GM23338 (cell line): ENCODE measurements at regions not wholly inside any gene's neighbourhood (a gene's known extent, or its start where the extent isn't known, plus 50 kb on each side); places are given as distances from the start of the nearest gene placed in this dataset.

ENCODE experiments used
- ATAC-seq: fragments of 200-7000 bp; cut with Tn5 transposase; 3 replicates; pipeline ENCODE4 v1.9.1; 2020
- DNase-seq: peaks from one replicate; pipeline ENCODE4 v3.0.0-alpha.2; 2015; ENCODE audit warnings: low spot score
- H2AFZ ChIP-seq: fragments of 200-600 bp; sonication (generic); 2 replicates; pipeline ENCODE4 v1.8.0; 2016; ENCODE audit warnings: antibody characterized with exemption, mild to moderate bottlenecking, moderate library complexity
- H3F3A ChIP-seq: fragments of 200-600 bp; sonication (generic); replicated peaks from 2 replicates; pipeline ENCODE4 v1.8.0; 2017; ENCODE audit warnings: antibody characterized with exemption, mixed run types, low read depth
- H3K27ac ChIP-seq: fragments of 200-600 bp; sonication (generic); 2 replicates; pipeline ENCODE4 v1.6.1; 2016; ENCODE audit warnings: low read depth
- H3K27me3 ChIP-seq: fragments of 200-600 bp; sonication (generic); 2 replicates; pipeline ENCODE4 v1.8.0; 2016; ENCODE audit warnings: mild to moderate bottlenecking, mixed run types, moderate library complexity; ENCODE audit not compliant: insufficient read depth
- H3K36me3 ChIP-seq: fragments of 200-600 bp; sonication (generic); 2 replicates; pipeline ENCODE4 v1.8.0; 2016; ENCODE audit warnings: mild to moderate bottlenecking; ENCODE audit not compliant: insufficient read depth
- H3K4me1 ChIP-seq: fragments of 200-600 bp; sonication (generic); 2 replicates; pipeline ENCODE4 v1.8.0; 2016; ENCODE audit warnings: mild to moderate bottlenecking, moderate library complexity; ENCODE audit not compliant: insufficient read depth
- H3K4me2 ChIP-seq: fragments of 200-600 bp; sonication (generic); 2 replicates; pipeline ENCODE4 v1.7.1; 2017; ENCODE audit warnings: mixed run types
- H3K4me3 ChIP-seq: fragments of 200-600 bp; sonication (generic); 2 replicates; pipeline ENCODE4 v1.6.1; 2016; ENCODE audit warnings: mixed run types
- H3K79me2 ChIP-seq: fragments of 200-600 bp; sonication (generic); replicated peaks from 2 replicates; pipeline ENCODE4 v1.8.0; 2017; ENCODE audit warnings: mild to moderate bottlenecking; ENCODE audit not compliant: insufficient read depth
- H3K9me2 ChIP-seq: fragments of 200-600 bp; sonication (generic); 2 replicates; pipeline ENCODE4 v1.8.0; 2017; ENCODE audit not compliant: insufficient read depth
- H4K20me1 ChIP-seq: fragments of 200-600 bp; sonication (generic); replicated peaks from 2 replicates; pipeline ENCODE4 v1.8.0; 2017; ENCODE audit warnings: mild to moderate bottlenecking; ENCODE audit not compliant: insufficient read depth
- H3K27ac Mint-ChIP-seq: 2 replicates; pipeline ENCODE4 v1.8.0; 2020; ENCODE audit warnings: inconsistent platforms, mild to moderate bottlenecking, moderate library complexity, mixed read lengths
- H3K27me3 Mint-ChIP-seq: 3 replicates; pipeline ENCODE4 v1.8.0; 2022; ENCODE audit warnings: low read depth, mild to moderate bottlenecking, moderate library complexity, mixed read lengths, inconsistent platforms; ENCODE audit not compliant: insufficient read depth, poor library complexity
- H3K36me3 Mint-ChIP-seq: 3 replicates; pipeline ENCODE4 v1.8.0; 2021; ENCODE audit warnings: low read depth, mild to moderate bottlenecking, inconsistent platforms, moderate library complexity, mixed read lengths
- H3K4me1 Mint-ChIP-seq: 3 replicates; pipeline ENCODE4 v1.8.0; 2020; ENCODE audit warnings: mild to moderate bottlenecking, inconsistent platforms, mixed read lengths
- H3K4me3 Mint-ChIP-seq: 3 replicates; pipeline ENCODE4 v1.8.0; 2021; ENCODE audit warnings: moderate library complexity, mild to moderate bottlenecking, inconsistent platforms, mixed read lengths
- H3K9me3 Mint-ChIP-seq: 3 replicates; pipeline ENCODE4 v1.8.0; 2020; ENCODE audit warnings: moderate library complexity, mild to moderate bottlenecking, inconsistent platforms, mixed read lengths
- CREB1 ChIP-seq: fragments of 250-450 bp; sonication (Bioruptor Pico); IDR thresholded peaks from 2 replicates; pipeline ENCODE4 v1.5.0; 2020; ENCODE audit warnings: low read depth, mild to moderate bottlenecking, moderate library complexity
- EZH2 ChIP-seq: fragments of 200-600 bp; sonication (generic); IDR thresholded peaks from one replicate; pipeline ENCODE4 v1.8.0; 2017; ENCODE audit warnings: antibody characterized with exemption, mild to moderate bottlenecking, low read depth; ENCODE audit not compliant: unreplicated experiment
- EZH2phosphoT487 ChIP-seq: fragments of 200-600 bp; sonication (generic); IDR thresholded peaks from one replicate; pipeline ENCODE4 v1.8.1; 2018; ENCODE audit warnings: antibody characterized with exemption; ENCODE audit not compliant: unreplicated experiment
- JUNB ChIP-seq: IDR thresholded peaks from one replicate; pipeline ENCODE4 v1.6.1; 2016; ENCODE audit warnings: antibody characterized with exemption; ENCODE audit not compliant: unreplicated experiment
- NANOG ChIP-seq: IDR thresholded peaks from 2 replicates; pipeline ENCODE4 v1.6.1; 2016; ENCODE audit warnings: antibody characterized with exemption, borderline replicate concordance
- POLR2AphosphoS5 ChIP-seq: IDR thresholded peaks from 2 replicates; pipeline ENCODE4 v1.6.1; 2016; ENCODE audit warnings: antibody characterized with exemption, low read depth
- ZNF114 ChIP-seq: fragments of 250-450 bp; sonication (Bioruptor Pico); IDR thresholded peaks from 2 replicates; pipeline ENCODE4 v1.5.0; 2020; ENCODE audit warnings: mild to moderate bottlenecking, moderate library complexity
- ZNF331 ChIP-seq: fragments of 250-450 bp; sonication (Bioruptor Pico); IDR thresholded peaks from 2 replicates; pipeline ENCODE4 v1.5.0; 2020; ENCODE audit warnings: low read depth, mild to moderate bottlenecking, moderate library complexity
- TF ChIP-seq, protein P1 (sequence below): IDR thresholded peaks from 2 replicates; pipeline ENCODE4 v1.6.1; 2016; ENCODE audit warnings: antibody characterized with exemption
- TF ChIP-seq, protein P2 (sequence below), 2 experiments: fragments of 200-600 bp in 1 of 2; sonication (generic) in 1 of 2; conservative IDR thresholded peaks; 2 replicates each; pipeline versions ENCODE4 v1.5.1 to v1.6.1; 2016 to 2017; ENCODE audit warnings: antibody characterized with exemption in 2 of 2, low read depth in 2 of 2, mild to moderate bottlenecking in 2 of 2, moderate library complexity in 1 of 2
- TF ChIP-seq, protein P3 (sequence below): fragments of 250-450 bp; sonication (Bioruptor Pico); IDR thresholded peaks from 2 replicates; pipeline ENCODE4 v1.5.0; 2020; ENCODE audit warnings: mild to moderate bottlenecking, moderate library complexity

DNA sequence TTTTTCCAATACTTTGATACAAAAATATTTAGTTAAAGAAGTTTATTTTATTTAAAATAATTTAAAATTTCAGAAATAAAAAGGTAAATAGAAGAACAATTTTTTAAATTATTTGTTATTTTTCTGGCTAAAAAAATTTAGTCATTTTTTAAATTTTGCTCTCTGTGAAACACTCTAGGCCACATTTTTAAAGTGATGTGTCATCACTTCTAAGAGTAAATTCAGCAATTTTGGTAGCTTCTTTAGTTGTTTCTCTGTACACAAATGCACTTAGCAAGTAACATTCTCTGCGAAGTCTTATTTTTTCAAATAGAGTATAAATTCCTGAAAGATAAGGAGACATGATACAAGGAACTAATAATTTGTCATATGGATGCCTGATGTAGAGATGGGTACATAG, 760.0 kb upstream of the PRMT6 start:
- no peak for TF ChIP-seq ZNF331 (CRISPR knock-in tag)
- TF ChIP-seq, protein P1, sequence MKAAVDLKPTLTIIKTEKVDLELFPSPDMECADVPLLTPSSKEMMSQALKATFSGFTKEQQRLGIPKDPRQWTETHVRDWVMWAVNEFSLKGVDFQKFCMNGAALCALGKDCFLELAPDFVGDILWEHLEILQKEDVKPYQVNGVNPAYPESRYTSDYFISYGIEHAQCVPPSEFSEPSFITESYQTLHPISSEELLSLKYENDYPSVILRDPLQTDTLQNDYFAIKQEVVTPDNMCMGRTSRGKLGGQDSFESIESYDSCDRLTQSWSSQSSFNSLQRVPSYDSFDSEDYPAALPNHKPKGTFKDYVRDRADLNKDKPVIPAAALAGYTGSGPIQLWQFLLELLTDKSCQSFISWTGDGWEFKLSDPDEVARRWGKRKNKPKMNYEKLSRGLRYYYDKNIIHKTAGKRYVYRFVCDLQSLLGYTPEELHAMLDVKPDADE = no peak
- no peak for TF ChIP-seq JUNB
- TF ChIP-seq EZH2 = no peak
- H3K4me3 ChIP-seq = no peak overlapping the region
- H3K36me3 Mint-ChIP-seq = no peaks in the 10 kb centered on the region

DNA sequence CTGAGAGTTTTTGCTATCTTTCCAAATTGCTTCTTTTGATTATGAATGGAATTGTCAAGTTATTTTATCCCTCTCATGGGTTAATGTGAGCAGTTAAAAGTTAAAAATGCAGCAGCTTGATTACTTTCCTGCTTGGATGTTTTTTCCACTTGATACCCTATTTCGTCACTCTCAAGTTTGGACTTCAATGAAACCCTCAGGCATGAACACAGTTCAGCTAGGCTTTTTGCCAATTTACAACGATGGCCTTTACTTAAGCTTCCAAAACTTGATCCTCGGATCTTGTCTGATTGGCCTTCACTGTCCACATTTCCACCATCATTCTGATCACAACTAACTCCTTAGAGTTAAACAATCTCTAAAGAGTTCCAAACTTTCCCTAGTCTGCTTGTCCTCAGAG, 752.4 kb upstream of the PRMT6 start:
- no peak overlapping the region for H3K4me3 ChIP-seq
- H3K9me2 ChIP-seq = peaks cover 14% of the 10 kb centered on the region; the same call in 1 of the 2 replicates
- H3K4me2 ChIP-seq = no peak overlapping the region
- no peaks in the 10 kb centered on the region for H3K27me3 ChIP-seq
- no peak overlapping the region for H2AFZ ChIP-seq
- no peaks in the 10 kb centered on the region for H3K79me2 ChIP-seq
- no peak for DNase-seq
- H3K27ac Mint-ChIP-seq = no peak overlapping the region
- H4K20me1 ChIP-seq = no peaks in the 10 kb centered on the region
- peaks cover 5% of the 10 kb centered on the region; the same call in 1 of the 2 replicates for H3K36me3 ChIP-seq
- H3K4me1 Mint-ChIP-seq = no peaks in the 10 kb centered on the region
- H3F3A ChIP-seq = no peaks in the 10 kb centered on the region
- no peaks in the 10 kb centered on the region for H3K27me3 Mint-ChIP-seq
- no peak overlapping the region for H3K27ac ChIP-seq
- no peak overlapping the region for H3K4me3 Mint-ChIP-seq
- H3K36me3 Mint-ChIP-seq = peaks cover 5% of the 10 kb centered on the region; the same call in 1 of the 3 replicates
- peaks cover 9% of the 10 kb centered on the region; the same call in 2 of the 3 replicates for H3K9me3 Mint-ChIP-seq
- no peak for ATAC-seq
- H3K4me1 ChIP-seq = no peaks in the 10 kb centered on the region
- TF ChIP-seq JUNB (no peak), ZNF114 (no peak), EZH2 (no peak), POLR2AphosphoS5 (no peak), NANOG (no peak), ZNF331 (CRISPR knock-in tag) (no peak), EZH2phosphoT487 (no peak), CREB1 (no peak)
- TF ChIP-seq, protein P1 = no peak
- TF ChIP-seq, protein P2, sequence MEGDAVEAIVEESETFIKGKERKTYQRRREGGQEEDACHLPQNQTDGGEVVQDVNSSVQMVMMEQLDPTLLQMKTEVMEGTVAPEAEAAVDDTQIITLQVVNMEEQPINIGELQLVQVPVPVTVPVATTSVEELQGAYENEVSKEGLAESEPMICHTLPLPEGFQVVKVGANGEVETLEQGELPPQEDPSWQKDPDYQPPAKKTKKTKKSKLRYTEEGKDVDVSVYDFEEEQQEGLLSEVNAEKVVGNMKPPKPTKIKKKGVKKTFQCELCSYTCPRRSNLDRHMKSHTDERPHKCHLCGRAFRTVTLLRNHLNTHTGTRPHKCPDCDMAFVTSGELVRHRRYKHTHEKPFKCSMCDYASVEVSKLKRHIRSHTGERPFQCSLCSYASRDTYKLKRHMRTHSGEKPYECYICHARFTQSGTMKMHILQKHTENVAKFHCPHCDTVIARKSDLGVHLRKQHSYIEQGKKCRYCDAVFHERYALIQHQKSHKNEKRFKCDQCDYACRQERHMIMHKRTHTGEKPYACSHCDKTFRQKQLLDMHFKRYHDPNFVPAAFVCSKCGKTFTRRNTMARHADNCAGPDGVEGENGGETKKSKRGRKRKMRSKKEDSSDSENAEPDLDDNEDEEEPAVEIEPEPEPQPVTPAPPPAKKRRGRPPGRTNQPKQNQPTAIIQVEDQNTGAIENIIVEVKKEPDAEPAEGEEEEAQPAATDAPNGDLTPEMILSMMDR (conservative IDR thresholded peaks at IDR 0.05; ENCODE audit: low read depth in 2 of 2) = no peak
- TF ChIP-seq, protein P3, sequence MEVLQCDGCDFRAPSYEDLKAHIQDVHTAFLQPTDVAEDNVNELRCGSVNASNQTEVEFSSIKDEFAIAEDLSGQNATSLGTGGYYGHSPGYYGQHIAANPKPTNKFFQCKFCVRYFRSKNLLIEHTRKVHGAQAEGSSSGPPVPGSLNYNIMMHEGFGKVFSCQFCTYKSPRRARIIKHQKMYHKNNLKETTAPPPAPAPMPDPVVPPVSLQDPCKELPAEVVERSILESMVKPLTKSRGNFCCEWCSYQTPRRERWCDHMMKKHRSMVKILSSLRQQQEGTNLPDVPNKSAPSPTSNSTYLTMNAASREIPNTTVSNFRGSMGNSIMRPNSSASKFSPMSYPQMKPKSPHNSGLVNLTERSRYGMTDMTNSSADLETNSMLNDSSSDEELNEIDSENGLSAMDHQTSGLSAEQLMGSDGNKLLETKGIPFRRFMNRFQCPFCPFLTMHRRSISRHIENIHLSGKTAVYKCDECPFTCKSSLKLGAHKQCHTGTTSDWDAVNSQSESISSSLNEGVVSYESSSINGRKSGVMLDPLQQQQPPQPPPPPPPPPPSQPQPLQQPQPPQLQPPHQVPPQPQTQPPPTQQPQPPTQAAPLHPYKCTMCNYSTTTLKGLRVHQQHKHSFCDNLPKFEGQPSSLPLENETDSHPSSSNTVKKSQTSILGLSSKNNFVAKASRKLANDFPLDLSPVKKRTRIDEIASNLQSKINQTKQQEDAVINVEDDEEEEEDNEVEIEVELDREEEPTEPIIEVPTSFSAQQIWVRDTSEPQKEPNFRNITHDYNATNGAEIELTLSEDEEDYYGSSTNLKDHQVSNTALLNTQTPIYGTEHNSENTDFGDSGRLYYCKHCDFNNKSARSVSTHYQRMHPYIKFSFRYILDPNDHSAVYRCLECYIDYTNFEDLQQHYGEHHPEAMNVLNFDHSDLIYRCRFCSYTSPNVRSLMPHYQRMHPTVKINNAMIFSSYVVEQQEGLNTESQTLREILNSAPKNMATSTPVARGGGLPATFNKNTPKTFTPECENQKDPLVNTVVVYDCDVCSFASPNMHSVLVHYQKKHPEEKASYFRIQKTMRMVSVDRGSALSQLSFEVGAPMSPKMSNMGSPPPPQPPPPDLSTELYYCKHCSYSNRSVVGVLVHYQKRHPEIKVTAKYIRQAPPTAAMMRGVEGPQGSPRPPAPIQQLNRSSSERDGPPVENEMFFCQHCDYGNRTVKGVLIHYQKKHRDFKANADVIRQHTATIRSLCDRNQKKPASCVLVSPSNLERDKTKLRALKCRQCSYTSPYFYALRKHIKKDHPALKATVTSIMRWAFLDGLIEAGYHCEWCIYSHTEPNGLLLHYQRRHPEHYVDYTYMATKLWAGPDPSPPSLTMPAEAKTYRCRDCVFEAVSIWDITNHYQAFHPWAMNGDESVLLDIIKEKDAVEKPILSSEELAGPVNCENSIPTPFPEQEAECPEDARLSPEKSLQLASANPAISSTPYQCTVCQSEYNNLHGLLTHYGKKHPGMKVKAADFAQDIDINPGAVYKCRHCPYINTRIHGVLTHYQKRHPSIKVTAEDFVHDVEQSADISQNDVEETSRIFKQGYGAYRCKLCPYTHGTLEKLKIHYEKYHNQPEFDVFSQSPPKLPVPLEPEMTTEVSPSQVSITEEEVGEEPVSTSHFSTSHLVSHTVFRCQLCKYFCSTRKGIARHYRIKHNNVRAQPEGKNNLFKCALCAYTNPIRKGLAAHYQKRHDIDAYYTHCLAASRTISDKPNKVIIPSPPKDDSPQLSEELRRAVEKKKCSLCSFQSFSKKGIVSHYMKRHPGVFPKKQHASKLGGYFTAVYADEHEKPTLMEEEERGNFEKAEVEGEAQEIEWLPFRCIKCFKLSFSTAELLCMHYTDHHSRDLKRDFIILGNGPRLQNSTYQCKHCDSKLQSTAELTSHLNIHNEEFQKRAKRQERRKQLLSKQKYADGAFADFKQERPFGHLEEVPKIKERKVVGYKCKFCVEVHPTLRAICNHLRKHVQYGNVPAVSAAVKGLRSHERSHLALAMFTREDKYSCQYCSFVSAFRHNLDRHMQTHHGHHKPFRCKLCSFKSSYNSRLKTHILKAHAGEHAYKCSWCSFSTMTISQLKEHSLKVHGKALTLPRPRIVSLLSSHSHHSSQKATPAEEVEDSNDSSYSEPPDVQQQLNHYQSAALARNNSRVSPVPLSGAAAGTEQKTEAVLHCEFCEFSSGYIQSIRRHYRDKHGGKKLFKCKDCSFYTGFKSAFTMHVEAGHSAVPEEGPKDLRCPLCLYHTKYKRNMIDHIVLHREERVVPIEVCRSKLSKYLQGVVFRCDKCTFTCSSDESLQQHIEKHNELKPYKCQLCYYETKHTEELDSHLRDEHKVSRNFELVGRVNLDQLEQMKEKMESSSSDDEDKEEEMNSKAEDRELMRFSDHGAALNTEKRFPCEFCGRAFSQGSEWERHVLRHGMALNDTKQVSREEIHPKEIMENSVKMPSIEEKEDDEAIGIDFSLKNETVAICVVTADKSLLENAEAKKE (CRISPR knock-in tag) = no peak

More for the DNA sequence above, 760.0 kb upstream of the PRMT6 start:
- H3K4me1 Mint-ChIP-seq = no peaks in the 10 kb centered on the region
- Histone ChIP-seq H3K4me1 (no peaks in the 10 kb centered on the region), H3K27ac (no peak overlapping the region), H3K36me3 (no peaks in the 10 kb centered on the region), H3K9me2 (no peaks in the 10 kb centered on the region), H4K20me1 (no peaks in the 10 kb centered on the region), H2AFZ (no peak overlapping the region), H3K4me2 (no peak overlapping the region), H3F3A (no peaks in the 10 kb centered on the region), H3K27me3 (no peaks in the 10 kb centered on the region), H3K79me2 (no peaks in the 10 kb centered on the region)
- DNase-seq (no peak), ATAC-seq (no peak)
- H3K27me3 Mint-ChIP-seq = no peaks in the 10 kb centered on the region
- H3K27ac Mint-ChIP-seq = no peak overlapping the region
- H3K9me3 Mint-ChIP-seq = no peaks in the 10 kb centered on the region
- H3K4me3 Mint-ChIP-seq = no peak overlapping the region
